PC-3 (cell line): ENCODE measurements at regions not wholly inside any gene's neighbourhood (a gene's known extent, or its start where the extent isn't known, plus 50 kb on each side); places are given as distances from the start of the nearest gene placed in this dataset.

Source experiments
- ATAC-seq: fragments of 200-7000 bp; cut with Tn5 transposase; 2 replicates; pipeline ENCODE4 v1.9.1; 2020; ENCODE audit warnings: mild to moderate bottlenecking, moderate library complexity
- BruUV-seq: library from RNA; stranded (reverse); fragments of 400-500 nt; replicated peaks from 2 replicates; lab custom pipeline; 2021; lab: Mats Ljungman, UMichigan
- CTCF ChIA-PET: fragments of 300-600 bp; sonication (Branson Sonifier 250); formaldehyde crosslinking; loops from one replicate; lab custom pipeline; 2022; ENCODE audit warnings: antibody characterized with exemption; lab: Charles Lee
- POLR2A ChIA-PET: fragments of 300-600 bp; sonication (Branson Sonifier 250); formaldehyde crosslinking; loops from one replicate; lab custom pipeline; 2022; ENCODE audit warnings: antibody characterized with exemption; ENCODE audit not compliant: unreplicated experiment; lab: Charles Lee
- DNase-seq: peaks from one replicate; pipeline ENCODE4 v3.0.0-alpha.2; 2015
- H2AFZ ChIP-seq: fragments of 300-600 bp; sonication (generic); 2 replicates; pipeline ENCODE4 v1.6.0; 2016; ENCODE audit warnings: antibody characterized with exemption, low read length
- H3F3A ChIP-seq: fragments of 300-600 bp; sonication (generic); one replicate; pipeline ENCODE4 v1.6.0; 2017; ENCODE audit warnings: antibody characterized with exemption, low read length, control low read depth, mild to moderate bottlenecking; ENCODE audit not compliant: unreplicated experiment
- H3K27ac ChIP-seq: fragments of 300-600 bp; sonication (generic); 2 replicates; pipeline ENCODE4 v1.5.1; 2016; ENCODE audit warnings: mild to moderate bottlenecking, low read length
- H3K27me3 ChIP-seq: fragments of 300-600 bp; sonication (generic); 2 replicates; pipeline ENCODE4 v1.6.1; 2016; ENCODE audit warnings: low read length, mixed read lengths
- H3K36me3 ChIP-seq: fragments of 300-600 bp; sonication (generic); 2 replicates; pipeline ENCODE4 v1.6.1; 2016; ENCODE audit warnings: low read depth, mixed run types, low read length, mixed read lengths
- H3K4me1 ChIP-seq: fragments of 300-600 bp; sonication (generic); 2 replicates; pipeline ENCODE4 v1.5.1; 2016; ENCODE audit warnings: low read length; ENCODE audit not compliant: insufficient read depth
- H3K4me2 ChIP-seq: fragments of 300-600 bp; sonication (generic); 2 replicates; pipeline ENCODE4 v1.6.0; 2016; ENCODE audit warnings: low read length
- H3K4me3 ChIP-seq: fragments of 300-600 bp; sonication (generic); 2 replicates; pipeline ENCODE4 v1.5.1; 2016; ENCODE audit warnings: mild to moderate bottlenecking, low read length, mixed read lengths
- H3K79me2 ChIP-seq: fragments of 300-600 bp; sonication (generic); 2 replicates; pipeline ENCODE4 v1.6.1; 2017; ENCODE audit warnings: low read length, mixed read lengths
- H3K9ac ChIP-seq: fragments of 300-600 bp; sonication (generic); 2 replicates; pipeline ENCODE4 v1.6.0; 2016; ENCODE audit warnings: mild to moderate bottlenecking, low read length
- H3K9me2 ChIP-seq: fragments of 300-600 bp; sonication (generic); replicated peaks from 2 replicates; pipeline ENCODE4 v1.6.1; 2016; ENCODE audit warnings: mixed run types, low read length, mixed read lengths
- H3K9me3 ChIP-seq: fragments of 300-600 bp; sonication (generic); 2 replicates; pipeline ENCODE4 v1.6.1; 2016; ENCODE audit warnings: low read length, mixed read lengths
- H4K20me1 ChIP-seq: fragments of 300-600 bp; sonication (generic); 2 replicates; pipeline ENCODE4 v1.6.1; 2016; ENCODE audit warnings: low read length, mixed read lengths
- CTCF ChIP-seq: fragments of 300-600 bp; sonication (generic); conservative IDR thresholded peaks from 2 replicates; pipeline ENCODE4 v1.5.1; 2017; ENCODE audit warnings: antibody characterized with exemption, low read depth, mild to moderate bottlenecking, low read length
- EZH2 ChIP-seq: fragments of 300-600 bp; sonication (generic); IDR thresholded peaks from one replicate; pipeline ENCODE4 v1.6.1; 2017; ENCODE audit warnings: antibody characterized with exemption, mild to moderate bottlenecking, low read length; ENCODE audit not compliant: unreplicated experiment
- EZH2phosphoT487 ChIP-seq: fragments of 300-600 bp; sonication (generic); IDR thresholded peaks from 2 replicates; pipeline ENCODE4 v1.6.1; 2018; ENCODE audit warnings: mild to moderate bottlenecking, antibody characterized with exemption, low read length, borderline replicate concordance
- intact Hi-C: fragments of 100-400 bp; cut with micrococcal nuclease; formaldehyde crosslinking; loops from 2 replicates; pipeline ENCODE4 v1.9.0; 2023

GRCh38 chr2:37783545-37783944 is 112.1 kb upstream of the CDC42EP3 start:
- Histone ChIP-seq H3K27ac (no peak overlapping the region), H3K9ac (no peak overlapping the region), H3F3A (no peaks in the 10 kb centered on the region), H3K79me2 (no peaks in the 10 kb centered on the region), H3K4me1 (peaks cover 51% of the 10 kb centered on the region), H3K9me2 (no peaks in the 10 kb centered on the region), H3K27me3 (no peaks in the 10 kb centered on the region), H3K9me3 (0 out of 2 replicates have a peak, but pooled peaks cover 7% of the 10 kb centered on the region), H4K20me1 (no peaks in the 10 kb centered on the region), H2AFZ (no peak overlapping the region), H3K4me2 (no peak overlapping the region), H3K4me3 (no peak overlapping the region), H3K36me3 (no peaks in the 10 kb centered on the region)
- ChIA-PET POLR2A (no interaction called here), CTCF (no interaction called here)
- intact Hi-C loops: loop anchor here (5.0 kb wide), 1 partner anchor 111 kb away; the partner anchor contains the start of gene CDC42EP3
- ATAC-seq: no peak
- no peak for DNase-seq
- no peak for TF ChIP-seq CTCF
- no peak for TF ChIP-seq EZH2
- no peak for TF ChIP-seq EZH2phosphoT487
- BruUV-seq: no TSS peak

GRCh38 chr2:37784071-37784758 is 112.8 kb upstream of the CDC42EP3 start:
- intact Hi-C loops: loop anchor here (5.0 kb wide), 1 partner anchor 112 kb away; the partner anchor contains the start of gene CDC42EP3
- no TSS peak for BruUV-seq
- POLR2A ChIA-PET: no interaction called here
- H3F3A ChIP-seq: no peaks in the 10 kb centered on the region
- H3K9ac ChIP-seq: no peak overlapping the region
- DNase-seq: no peak
- H3K4me2 ChIP-seq: no peak overlapping the region
- H3K36me3 ChIP-seq: no peaks in the 10 kb centered on the region
- H3K9me2 ChIP-seq: no peaks in the 10 kb centered on the region
- no peak for ATAC-seq
- TF ChIP-seq EZH2 (no peak), CTCF (no peak), EZH2phosphoT487 (no peak)
- no peak overlapping the region for H2AFZ ChIP-seq
- H4K20me1 ChIP-seq: no peaks in the 10 kb centered on the region
- H3K79me2 ChIP-seq: no peaks in the 10 kb centered on the region
- H3K27ac ChIP-seq: no peak overlapping the region
- CTCF ChIA-PET: no interaction called here
- H3K9me3 ChIP-seq: peaks cover 14% of the 10 kb centered on the region; the same call in 1 of the 2 replicates
- peaks cover 46% of the 10 kb centered on the region for H3K4me1 ChIP-seq
- no peak overlapping the region for H3K4me3 ChIP-seq
- no peaks in the 10 kb centered on the region for H3K27me3 ChIP-seq

GRCh38 chr2:37784759-37785149 is 113.3 kb upstream of the CDC42EP3 start:
- BruUV-seq: no TSS peak
- Histone ChIP-seq H3K9me2 (no peaks in the 10 kb centered on the region), H3K4me3 (no peak overlapping the region), H3K4me2 (no peak overlapping the region), H3K9me3 (peaks cover 14% of the 10 kb centered on the region; the same call in 1 of the 2 replicates), H3F3A (no peaks in the 10 kb centered on the region), H4K20me1 (no peaks in the 10 kb centered on the region), H3K9ac (no peak overlapping the region), H3K27ac (no peak overlapping the region), H3K4me1 (peaks cover 40% of the 10 kb centered on the region), H3K27me3 (no peaks in the 10 kb centered on the region), H3K79me2 (no peaks in the 10 kb centered on the region), H2AFZ (no peak overlapping the region), H3K36me3 (no peaks in the 10 kb centered on the region)
- ATAC-seq: no peak
- POLR2A ChIA-PET: no interaction called here
- no peak for TF ChIP-seq EZH2
- TF ChIP-seq CTCF: no peak
- no peak for TF ChIP-seq EZH2phosphoT487
- intact Hi-C loops: loop anchor here (5.0 kb wide), 1 partner anchor 112 kb away; the partner anchor contains the start of gene CDC42EP3
- CTCF ChIA-PET: no interaction called here
- no peak for DNase-seq
